Activated naive CD8-positive, alpha-beta T cell treated with anti-CD3 and anti-CD28 coated beads, Interleukin-2, amount 50 U/mL, for 24 hours (primary cell): ENCODE measurements at regions not wholly inside any gene's neighbourhood (a gene's known extent, or its start where the extent isn't known, plus 50 kb on each side); places are given as distances from the start of the nearest gene placed in this dataset.
A peak's percentile ranks its signal among the peaks of the same experiment; 100 is the strongest.

Experiments
- ATAC-seq: fragments of 150-1000 bp; cut with Tn5 transposase; one replicate; pipeline ENCODE4 v1.10.0; 2021
- DNase-seq: peaks from one replicate; pipeline ENCODE4 v3.0.0; 2021
- H3K27ac Mint-ChIP-seq: one replicate; pipeline ENCODE4 v1.8.0; 2021; ENCODE audit warnings: mild to moderate bottlenecking, mixed read lengths
- H3K27me3 Mint-ChIP-seq: one replicate; pipeline ENCODE4 v1.8.0; 2021; ENCODE audit warnings: mixed read lengths
- H3K36me3 Mint-ChIP-seq: one replicate; pipeline ENCODE4 v1.8.0; 2021; ENCODE audit warnings: low read depth, mixed read lengths
- H3K4me1 Mint-ChIP-seq: one replicate; pipeline ENCODE4 v1.8.0; 2021; ENCODE audit warnings: mixed read lengths
- H3K4me3 Mint-ChIP-seq: one replicate; pipeline ENCODE4 v1.8.0; 2021; ENCODE audit warnings: mild to moderate bottlenecking, moderate library complexity, mixed read lengths
- H3K9me3 Mint-ChIP-seq: one replicate; pipeline ENCODE4 v1.8.0; 2021; ENCODE audit warnings: mixed read lengths

GRCh38 chr2:136235546-136235945 lies 117.6 kb upstream of the CXCR4 start:
- peaks cover 58% of the 10 kb centered on the region for H3K4me1 Mint-ChIP-seq
- no peaks in the 10 kb centered on the region for H3K36me3 Mint-ChIP-seq
- DNase-seq (no peak), ATAC-seq (no peak)
- H3K27me3 Mint-ChIP-seq = no peaks in the 10 kb centered on the region
- no peaks in the 10 kb centered on the region for H3K9me3 Mint-ChIP-seq
- H3K4me3 Mint-ChIP-seq = no peak overlapping the region
- no peak overlapping the region for H3K27ac Mint-ChIP-seq

- Mint-ChIP-seq H3K9me3 (no peaks in the 10 kb centered on the region), H3K27me3 (no peaks in the 10 kb centered on the region), H3K27ac (no peak overlapping the region), H3K4me3 (no peak overlapping the region), H3K4me1 (peaks cover 45% of the 10 kb centered on the region), H3K36me3 (no peaks in the 10 kb centered on the region)
- DNase-seq = no peak
- no peak for ATAC-seq
Observed at GRCh38 chr2:136234261-136234660, 116.3 kb upstream of the CXCR4 start.

GRCh38 chr2:136233298-136233697 lies 115.3 kb upstream of the CXCR4 start:
- ATAC-seq (no peak), DNase-seq (no peak)
- Mint-ChIP-seq H3K4me1 (peaks cover 35% of the 10 kb centered on the region), H3K27me3 (no peaks in the 10 kb centered on the region), H3K36me3 (no peaks in the 10 kb centered on the region), H3K4me3 (no peak overlapping the region), H3K9me3 (no peaks in the 10 kb centered on the region), H3K27ac (no peak overlapping the region)

GRCh38 chr2:136232456-136233172 lies 114.7 kb upstream of the CXCR4 start:
- no peak for ATAC-seq
- Mint-ChIP-seq H3K27ac (no peak overlapping the region), H3K27me3 (no peaks in the 10 kb centered on the region), H3K36me3 (no peaks in the 10 kb centered on the region), H3K9me3 (no peaks in the 10 kb centered on the region), H3K4me3 (no peak overlapping the region), H3K4me1 (peaks cover 29% of the 10 kb centered on the region)
- DNase-seq = no peak

- no peaks in the 10 kb centered on the region for H3K9me3 Mint-ChIP-seq
- ATAC-seq (no peak), DNase-seq (no peak)
- no peaks in the 10 kb centered on the region for H3K36me3 Mint-ChIP-seq
- peaks cover 23% of the 10 kb centered on the region for H3K4me1 Mint-ChIP-seq
- no peak overlapping the region for H3K4me3 Mint-ChIP-seq
- no peak overlapping the region for H3K27ac Mint-ChIP-seq
- H3K27me3 Mint-ChIP-seq = no peaks in the 10 kb centered on the region
Observed at GRCh38 chr2:136230464-136230863, 112.5 kb upstream of the CXCR4 start.

GRCh38 chr2:136226903-136227302 lies 109.0 kb upstream of the CXCR4 start:
- Mint-ChIP-seq H3K9me3 (no peaks in the 10 kb centered on the region), H3K4me1 (peaks cover 26% of the 10 kb centered on the region), H3K27ac (no peak overlapping the region), H3K4me3 (no peak overlapping the region), H3K27me3 (no peaks in the 10 kb centered on the region), H3K36me3 (no peaks in the 10 kb centered on the region)
- ATAC-seq (no peak), DNase-seq (no peak)

GRCh38 chr2:136225950-136226835 lies 108.2 kb upstream of the CXCR4 start:
- DNase-seq (no peak), ATAC-seq (peak; percentile 63)
- Mint-ChIP-seq H3K9me3 (no peaks in the 10 kb centered on the region), H3K27me3 (no peaks in the 10 kb centered on the region), H3K4me3 (no peak overlapping the region), H3K27ac (peak overlapping the region; percentile 37), H3K4me1 (peaks cover 25% of the 10 kb centered on the region), H3K36me3 (no peaks in the 10 kb centered on the region)

- Mint-ChIP-seq H3K36me3 (no peaks in the 10 kb centered on the region), H3K4me3 (no peak overlapping the region), H3K27ac (no peak overlapping the region), H3K27me3 (no peaks in the 10 kb centered on the region), H3K4me1 (peaks cover 29% of the 10 kb centered on the region), H3K9me3 (no peaks in the 10 kb centered on the region)
- DNase-seq (no peak), ATAC-seq (no peak)
Observed at GRCh38 chr2:136223274-136223673, 105.3 kb upstream of the CXCR4 start.

GRCh38 chr2:136222862-136223261 lies 104.9 kb upstream of the CXCR4 start:
- ATAC-seq (no peak), DNase-seq (no peak)
- H3K9me3 Mint-ChIP-seq = no peaks in the 10 kb centered on the region
- H3K36me3 Mint-ChIP-seq = no peaks in the 10 kb centered on the region
- H3K4me1 Mint-ChIP-seq = peaks cover 31% of the 10 kb centered on the region
- H3K4me3 Mint-ChIP-seq = no peak overlapping the region
- H3K27ac Mint-ChIP-seq = no peak overlapping the region
- no peaks in the 10 kb centered on the region for H3K27me3 Mint-ChIP-seq

- no peaks in the 10 kb centered on the region for H3K9me3 Mint-ChIP-seq
- no peak overlapping the region for H3K27ac Mint-ChIP-seq
- no peak for DNase-seq
- H3K27me3 Mint-ChIP-seq = no peaks in the 10 kb centered on the region
- no peaks in the 10 kb centered on the region for H3K36me3 Mint-ChIP-seq
- peaks cover 27% of the 10 kb centered on the region for H3K4me1 Mint-ChIP-seq
- ATAC-seq = no peak
- no peak overlapping the region for H3K4me3 Mint-ChIP-seq
Observed at GRCh38 chr2:136221026-136221425, 103.1 kb upstream of the CXCR4 start.

GRCh38 chr2:136219963-136220362 lies 102.0 kb upstream of the CXCR4 start:
- Mint-ChIP-seq H3K9me3 (no peaks in the 10 kb centered on the region), H3K27me3 (no peaks in the 10 kb centered on the region), H3K36me3 (no peaks in the 10 kb centered on the region), H3K4me1 (peaks cover 18% of the 10 kb centered on the region), H3K4me3 (no peak overlapping the region), H3K27ac (no peak overlapping the region)
- ATAC-seq (no peak), DNase-seq (no peak)

GRCh38 chr2:136219341-136219740 lies 101.4 kb upstream of the CXCR4 start:
- Mint-ChIP-seq H3K4me1 (peaks cover 18% of the 10 kb centered on the region), H3K4me3 (no peak overlapping the region), H3K36me3 (no peaks in the 10 kb centered on the region), H3K9me3 (no peaks in the 10 kb centered on the region), H3K27me3 (no peaks in the 10 kb centered on the region), H3K27ac (no peak overlapping the region)
- no peak for ATAC-seq
- DNase-seq = no peak

GRCh38 chr2:136217996-136218395 lies 100.0 kb upstream of the CXCR4 start:
- Mint-ChIP-seq H3K27ac (no peak overlapping the region), H3K4me1 (peaks cover 29% of the 10 kb centered on the region), H3K9me3 (no peaks in the 10 kb centered on the region), H3K4me3 (no peak overlapping the region), H3K27me3 (no peaks in the 10 kb centered on the region), H3K36me3 (no peaks in the 10 kb centered on the region)
- ATAC-seq (no peak), DNase-seq (no peak)

GRCh38 chr2:136215908-136216472 lies 98.0 kb upstream of the CXCR4 start:
- Mint-ChIP-seq H3K27ac (no peak overlapping the region), H3K4me3 (no peak overlapping the region), H3K4me1 (peaks cover 41% of the 10 kb centered on the region), H3K36me3 (no peaks in the 10 kb centered on the region), H3K27me3 (no peaks in the 10 kb centered on the region), H3K9me3 (no peaks in the 10 kb centered on the region)
- DNase-seq (no peak), ATAC-seq (no peak)

- peaks cover 44% of the 10 kb centered on the region for H3K4me1 Mint-ChIP-seq
- peaks cover 5% of the 10 kb centered on the region for H3K9me3 Mint-ChIP-seq
- H3K4me3 Mint-ChIP-seq = no peak overlapping the region
- H3K27me3 Mint-ChIP-seq = no peaks in the 10 kb centered on the region
- no peak overlapping the region for H3K27ac Mint-ChIP-seq
- no peaks in the 10 kb centered on the region for H3K36me3 Mint-ChIP-seq
- ATAC-seq (no peak), DNase-seq (no peak)
Observed at GRCh38 chr2:136215449-136215848, 97.5 kb upstream of the CXCR4 start.
